GM12878 (cell line): ENCODE measurements at regions not wholly inside any gene's neighbourhood (a gene's known extent, or its start where the extent isn't known, plus 50 kb on each side); places are given as distances from the start of the nearest gene placed in this dataset.

Experiments
- ATAC-seq: fragments of 200-7000 bp; cut with Tn5 transposase; 3 replicates; pipeline ENCODE4 v1.9.1; 2020; ENCODE audit warnings: mild to moderate bottlenecking, moderate library complexity
- BruUV-seq: library from RNA; stranded (reverse); fragments of 400-500 nt; replicated peaks from 2 replicates; lab custom pipeline; 2021; lab: Mats Ljungman, UMichigan
- CTCF ChIA-PET: fragments of 300-600 bp; sonication (Branson Sonifier 250); formaldehyde crosslinking; extraction: SDS; loops from one replicate; lab custom pipeline; 2021; ENCODE audit warnings: inconsistent platforms; lab: Yijun Ruan, JAX
- POLR2A ChIA-PET: fragments of 350-600 bp; formaldehyde crosslinking; extraction: SDS; loops from one replicate; lab custom pipeline; 2021; ENCODE audit warnings: inconsistent platforms; lab: Charles Lee
- RAD21 ChIA-PET: fragments of 300-600 bp; sonication (Branson Sonifier 250); formaldehyde crosslinking; loops from one replicate; lab custom pipeline; 2023; ENCODE audit warnings: antibody characterized with exemption; ENCODE audit not compliant: unreplicated experiment; lab: Charles Lee
- SMC1A ChIA-PET: fragments of 300-600 bp; sonication (Branson Sonifier 250); formaldehyde crosslinking; loops from one replicate; lab custom pipeline; 2023; ENCODE audit not compliant: unreplicated experiment, uncharacterized antibody; lab: Charles Lee
- DNase-seq: peaks from one replicate; pipeline ENCODE4 v3.0.0-alpha.2; 2011; ENCODE audit warnings: low read depth, low spot score
- FAIRE-seq: peaks from 3 replicates; lab custom pipeline; 2011; peaks lifted over from hg19 to GRCh38; lab: Jason Lieb, UNC
- H2AFZ ChIP-seq: 2 replicates; pipeline ENCODE4 v1.6.0; 2011; ENCODE audit warnings: low read depth, low read length, control low read depth; ENCODE audit not compliant: control insufficient read depth
- H3K27ac ChIP-seq: 2 replicates; pipeline ENCODE4 v1.5.1; 2011; ENCODE audit warnings: control low read depth; ENCODE audit not compliant: control insufficient read depth, insufficient read depth
- H3K27me3 ChIP-seq, 2 experiments: replicated peaks in 1 of 2; 2 replicates each; pipeline versions ENCODE4 v1.6.0 to v1.6.1; 2011; ENCODE audit warnings: low read length in 1 of 2; ENCODE audit not compliant: control insufficient read depth in 2 of 2, insufficient read depth in 2 of 2
- H3K36me3 ChIP-seq, 2 experiments: 2 replicates each; pipeline ENCODE4 v1.5.1; 2011; ENCODE audit warnings: low read length in 1 of 2; ENCODE audit not compliant: control insufficient read depth in 2 of 2, insufficient read depth in 2 of 2
- H3K4me1 ChIP-seq: 2 replicates; pipeline ENCODE4 v1.6.1; 2011; ENCODE audit warnings: mild to moderate bottlenecking, low read length, moderate library complexity, mixed read lengths; ENCODE audit not compliant: control insufficient read depth, insufficient read depth
- H3K4me2 ChIP-seq: 2 replicates; pipeline ENCODE4 v1.6.0; 2011; ENCODE audit warnings: control low read depth; ENCODE audit not compliant: control insufficient read depth, insufficient read depth
- H3K4me3 ChIP-seq: fragments of 200-600 bp; sonication (generic); 2 replicates; pipeline ENCODE4 v1.5.1; 2016
- H3K79me2 ChIP-seq: 2 replicates; pipeline ENCODE4 v1.6.0; 2011; ENCODE audit warnings: low read length; ENCODE audit not compliant: control insufficient read depth, insufficient read depth
- H3K9ac ChIP-seq: 2 replicates; pipeline ENCODE4 v1.8.0; 2011; ENCODE audit warnings: low read length, control low read depth, mixed read lengths; ENCODE audit not compliant: control insufficient read depth, insufficient read depth
- H3K9me3 ChIP-seq: replicated peaks from 3 replicates; pipeline ENCODE4 v1.5.1; 2011; ENCODE audit warnings: mild to moderate bottlenecking, low read length; ENCODE audit not compliant: control insufficient read depth, insufficient read depth
- H4K20me1 ChIP-seq: 2 replicates; pipeline ENCODE4 v1.6.0; 2011; ENCODE audit not compliant: control insufficient read depth, insufficient read depth
- ATF7 ChIP-seq: fragments of 450-650 bp; IDR thresholded peaks from 2 replicates; pipeline ENCODE4 v1.6.1; 2016; ENCODE audit warnings: low read depth, mild to moderate bottlenecking
- CBFB ChIP-seq: IDR thresholded peaks from 2 replicates; pipeline ENCODE4 v1.6.1; 2016; ENCODE audit warnings: antibody characterized with exemption, low read depth
- CEBPB ChIP-seq, 2 experiments: fragments of 150-350 bp in 1 of 2; IDR thresholded peaks; 2 replicates each; pipeline ENCODE4 v1.6.1; 2012 to 2014; ENCODE audit warnings: low read depth in 2 of 2, low read length in 2 of 2, borderline replicate concordance in 1 of 2, inconsistent platforms in 1 of 2
- CREB1 ChIP-seq: IDR thresholded peaks from 2 replicates; pipeline ENCODE4 v1.6.1; 2012; ENCODE audit warnings: low read depth, mild to moderate bottlenecking, inconsistent platforms
- CREM ChIP-seq: IDR thresholded peaks from 2 replicates; pipeline ENCODE4 v1.6.1; 2014; ENCODE audit warnings: antibody characterized with exemption, low read depth
- KLF5 ChIP-seq: fragments of 450-650 bp; IDR thresholded peaks from 2 replicates; pipeline ENCODE4 v1.6.1; 2014; ENCODE audit warnings: mild to moderate bottlenecking; ENCODE audit not compliant: partially characterized antibody
- MEF2A ChIP-seq: IDR thresholded peaks from 2 replicates; pipeline ENCODE4 v1.6.1; 2011; ENCODE audit warnings: low read depth, mild to moderate bottlenecking, low read length, moderate library complexity; ENCODE audit not compliant: insufficient read depth
- NFYA ChIP-seq: IDR thresholded peaks from 2 replicates; pipeline ENCODE4 v1.6.1; 2011; ENCODE audit warnings: low read depth, mild to moderate bottlenecking, low read length, improper control_type of control experiment, borderline replicate concordance
- SIN3A ChIP-seq: IDR thresholded peaks from 2 replicates; pipeline ENCODE4 v1.6.1; 2012; ENCODE audit warnings: low read depth, low read length, improper control_type of control experiment
- SRF ChIP-seq, 2 experiments: IDR thresholded peaks; 2 replicates each; pipeline ENCODE4 v1.6.1; 2011; ENCODE audit warnings: low read depth in 2 of 2, low read length in 2 of 2, mild to moderate bottlenecking in 1 of 2, moderate library complexity in 1 of 2
- ZNF207 ChIP-seq: fragments of 450-650 bp; IDR thresholded peaks from 2 replicates; pipeline ENCODE4 v1.6.1; 2014; ENCODE audit warnings: antibody characterized with exemption, mild to moderate bottlenecking, borderline replicate concordance
- WGBS: methylation state at CpG from one replicate; pipeline ENCODE4 v1.1.6; 2016; ENCODE audit warnings: low lambda C conversion rate; ENCODE audit not compliant: insufficient replicate concordance, insufficient coverage; ENCODE audit errors: missing lambda C conversion rate; 5-methylcytosine and 5-hydroxymethylcytosine counted together
- in situ Hi-C: fragments of 300-500 bp; cut with MboI; formaldehyde crosslinking; loops from 9 replicates; pipeline ENCODE4 v1.14.3; 2018; ENCODE audit warnings: mixed read lengths
- intact Hi-C: fragments of 100-400 bp; cut with micrococcal nuclease; formaldehyde crosslinking; loops from one replicate; pipeline ENCODE4 v1.14.2; 2022; ENCODE audit not compliant: unreplicated experiment
- TF ChIP-seq, protein P1 (sequence below): IDR thresholded peaks from 2 replicates; pipeline ENCODE4 v1.6.1; 2011; ENCODE audit warnings: borderline replicate concordance, low read depth, mild to moderate bottlenecking, moderate library complexity, mixed read lengths, low read length; ENCODE audit not compliant: insufficient read depth; ENCODE audit errors: extremely low read length
- TF ChIP-seq, protein P2 (sequence below): fragments of 150-350 bp; IDR thresholded peaks from 2 replicates; pipeline ENCODE4 v1.6.1; 2016; ENCODE audit warnings: low read depth, low read length

DNA sequence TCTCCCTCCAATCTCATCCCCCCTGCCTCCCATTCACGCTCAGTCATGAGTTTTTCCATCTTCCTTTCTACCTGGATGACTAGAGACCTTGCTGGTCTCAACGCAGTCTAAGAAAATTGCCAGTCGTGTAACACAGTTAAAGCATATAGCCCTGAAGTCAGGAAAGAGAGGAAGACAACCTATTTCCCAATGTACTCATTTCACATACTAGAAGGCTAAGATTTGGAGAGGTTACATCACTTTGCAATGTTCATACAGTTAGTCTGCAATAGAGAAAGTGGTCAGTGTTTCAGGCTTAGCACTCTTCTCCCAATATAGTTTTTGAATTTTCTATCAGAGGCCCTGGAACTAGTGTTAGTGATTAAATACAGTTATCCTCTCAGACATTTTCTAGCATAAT lies 278.6 kb downstream of the EDEM1 start:
- H3K4me3 ChIP-seq, result no peak overlapping the region
- no peak for ATAC-seq
- intact Hi-C loops, result no loop called here
- 25% methylated on average over 3 of the region's 3 CpGs for WGBS
- H4K20me1 ChIP-seq, result no peaks in the 10 kb centered on the region
- no peak overlapping the region for H3K9ac ChIP-seq
- ChIA-PET RAD21 (no interaction called here), CTCF (no interaction called here)
- BruUV-seq, result no TSS peak
- H3K9me3 ChIP-seq, result no peaks in the 10 kb centered on the region
- in situ Hi-C loops, result no loop called here
- no peak for TF ChIP-seq NFYA
- no peak for TF ChIP-seq ATF7
- TF ChIP-seq, protein P1, sequence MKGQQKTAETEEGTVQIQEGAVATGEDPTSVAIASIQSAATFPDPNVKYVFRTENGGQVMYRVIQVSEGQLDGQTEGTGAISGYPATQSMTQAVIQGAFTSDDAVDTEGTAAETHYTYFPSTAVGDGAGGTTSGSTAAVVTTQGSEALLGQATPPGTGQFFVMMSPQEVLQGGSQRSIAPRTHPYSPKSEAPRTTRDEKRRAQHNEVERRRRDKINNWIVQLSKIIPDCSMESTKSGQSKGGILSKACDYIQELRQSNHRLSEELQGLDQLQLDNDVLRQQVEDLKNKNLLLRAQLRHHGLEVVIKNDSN, result no peak
- no peak for TF ChIP-seq CBFB
- no peak for TF ChIP-seq ZNF207
- TF ChIP-seq, protein P2, sequence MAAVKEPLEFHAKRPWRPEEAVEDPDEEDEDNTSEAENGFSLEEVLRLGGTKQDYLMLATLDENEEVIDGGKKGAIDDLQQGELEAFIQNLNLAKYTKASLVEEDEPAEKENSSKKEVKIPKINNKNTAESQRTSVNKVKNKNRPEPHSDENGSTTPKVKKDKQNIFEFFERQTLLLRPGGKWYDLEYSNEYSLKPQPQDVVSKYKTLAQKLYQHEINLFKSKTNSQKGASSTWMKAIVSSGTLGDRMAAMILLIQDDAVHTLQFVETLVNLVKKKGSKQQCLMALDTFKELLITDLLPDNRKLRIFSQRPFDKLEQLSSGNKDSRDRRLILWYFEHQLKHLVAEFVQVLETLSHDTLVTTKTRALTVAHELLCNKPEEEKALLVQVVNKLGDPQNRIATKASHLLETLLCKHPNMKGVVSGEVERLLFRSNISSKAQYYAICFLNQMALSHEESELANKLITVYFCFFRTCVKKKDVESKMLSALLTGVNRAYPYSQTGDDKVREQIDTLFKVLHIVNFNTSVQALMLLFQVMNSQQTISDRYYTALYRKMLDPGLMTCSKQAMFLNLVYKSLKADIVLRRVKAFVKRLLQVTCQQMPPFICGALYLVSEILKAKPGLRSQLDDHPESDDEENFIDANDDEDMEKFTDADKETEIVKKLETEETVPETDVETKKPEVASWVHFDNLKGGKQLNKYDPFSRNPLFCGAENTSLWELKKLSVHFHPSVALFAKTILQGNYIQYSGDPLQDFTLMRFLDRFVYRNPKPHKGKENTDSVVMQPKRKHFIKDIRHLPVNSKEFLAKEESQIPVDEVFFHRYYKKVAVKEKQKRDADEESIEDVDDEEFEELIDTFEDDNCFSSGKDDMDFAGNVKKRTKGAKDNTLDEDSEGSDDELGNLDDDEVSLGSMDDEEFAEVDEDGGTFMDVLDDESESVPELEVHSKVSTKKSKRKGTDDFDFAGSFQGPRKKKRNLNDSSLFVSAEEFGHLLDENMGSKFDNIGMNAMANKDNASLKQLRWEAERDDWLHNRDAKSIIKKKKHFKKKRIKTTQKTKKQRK, result no peak
- TF ChIP-seq SIN3A, result no peak
- no peak for TF ChIP-seq MEF2A
- TF ChIP-seq CREM, result no peak
- no peak for TF ChIP-seq CEBPB (IDR thresholded peaks at IDR 0.05; ENCODE audit: borderline replicate concordance in 1 of 2, low read depth in 2 of 2, low read length in 2 of 2)
- no peak for TF ChIP-seq KLF5
- TF ChIP-seq CREB1, result no peak
- TF ChIP-seq SRF (IDR thresholded peaks at IDR 0.05; ENCODE audit: low read depth in 2 of 2, low read length in 2 of 2), result no peak
- TF ChIP-seq, all 136 proteins: peak for 0
- Histone ChIP-seq H3K4me2 (no peak overlapping the region), H3K27ac (no peak overlapping the region), H3K36me3 (no peaks in the 10 kb centered on the region), H2AFZ (no peak overlapping the region), H3K79me2 (no peaks in the 10 kb centered on the region), H3K27me3 (no peaks in the 10 kb centered on the region), H3K4me1 (no peaks in the 10 kb centered on the region)
- DNase-seq, result no peak
- SMC1A ChIA-PET, result no interaction called here
- FAIRE-seq, result no peak
- POLR2A ChIA-PET, result no interaction called here
